NCI-H82 treated with DMSO at 0.1 percent for 48 hours (cell line): ENCODE measurements at regions not wholly inside any gene's neighbourhood (a gene's known extent, or its start where the extent isn't known, plus 50 kb on each side); places are given as distances from the start of the nearest gene placed in this dataset.
A peak's percentile ranks its signal among the peaks of the same experiment; 100 is the strongest.

Experiments used
- DNase-seq: peaks from one replicate; lab custom pipeline; 2025; ENCODE audit not compliant: unreplicated experiment; lab: John Stamatoyannopoulos, UW

DNA sequence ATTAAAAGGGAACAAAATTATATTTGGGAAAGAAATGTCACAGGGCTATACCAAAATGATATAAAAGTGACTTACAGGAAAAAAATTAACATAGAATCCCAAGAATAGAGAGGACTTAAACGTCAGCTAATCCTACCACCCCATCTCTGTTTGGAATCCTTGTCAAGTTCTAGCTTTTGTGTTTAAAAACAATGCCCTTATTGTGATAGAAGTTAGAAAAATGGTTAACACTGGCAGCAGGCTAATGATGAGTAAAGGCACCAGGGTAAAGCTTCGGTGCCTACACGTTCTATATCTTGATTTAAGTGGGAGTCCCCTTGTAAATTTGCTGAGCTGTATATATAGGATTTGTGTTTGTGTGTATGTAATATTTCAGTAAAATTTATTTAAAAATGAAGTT, 453.3 kb upstream of the TENM4 start:
- DNase-seq: no peak

DNA sequence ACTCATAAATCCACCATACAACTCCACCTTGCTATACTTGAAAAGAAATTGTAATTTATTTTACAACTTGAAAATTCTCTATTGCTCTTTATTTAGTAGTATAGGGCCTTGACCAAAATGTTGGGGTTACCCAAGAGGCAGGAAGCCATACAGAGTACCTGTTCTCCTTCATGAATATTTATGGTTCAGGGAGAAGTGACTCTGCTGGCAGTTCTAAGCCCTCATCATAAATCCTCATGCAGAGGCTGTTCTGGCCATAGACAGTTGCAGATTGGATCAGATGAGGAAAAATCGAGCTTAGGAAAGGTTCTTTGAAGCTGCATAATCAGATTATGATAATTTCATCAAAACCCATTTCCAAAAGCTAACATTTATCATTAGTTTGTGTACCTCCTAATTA, 449.4 kb upstream of the TENM4 start:
- peak; percentile 27 for DNase-seq

DNA sequence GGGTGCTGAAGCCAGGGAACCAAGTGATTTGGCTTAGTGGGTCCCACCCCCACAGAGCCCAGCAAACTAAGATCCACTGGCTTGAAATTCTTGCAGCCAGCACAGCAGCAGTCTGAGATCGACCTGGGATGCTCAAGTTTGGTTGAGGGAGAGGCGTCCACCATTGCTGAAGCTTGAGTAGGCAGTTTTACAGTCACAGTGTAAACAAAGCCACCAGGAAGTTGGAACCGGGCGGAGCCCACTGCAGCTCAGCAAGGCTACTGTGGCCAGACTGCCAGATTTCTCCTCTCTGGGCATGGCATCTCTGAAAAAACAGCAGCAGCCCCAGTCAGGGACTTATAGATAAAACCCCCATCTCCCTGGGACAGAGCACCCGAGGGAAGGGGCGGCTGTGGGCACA, 424.1 kb upstream of the TENM4 start:
- no peak for DNase-seq

DNA sequence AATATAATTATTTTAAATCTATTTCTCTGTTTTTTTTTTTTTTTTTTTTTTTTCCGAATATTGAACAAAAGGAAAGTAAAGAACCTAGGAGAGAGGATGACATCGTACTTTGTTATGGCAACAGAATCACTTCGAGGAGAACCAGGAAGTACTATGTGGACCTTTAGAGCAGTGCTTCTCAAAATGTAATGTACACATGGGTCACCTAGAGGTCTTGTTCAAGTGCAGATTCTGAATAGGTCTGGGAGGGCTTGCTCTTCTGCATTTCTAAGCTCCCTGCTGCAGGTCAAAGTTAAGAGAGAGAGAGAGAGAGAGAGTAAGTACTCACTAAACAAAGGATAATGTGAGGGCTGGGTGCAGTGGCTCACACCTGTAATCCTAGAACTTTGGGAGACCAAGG, 419.5 kb upstream of the TENM4 start:
- no peak for DNase-seq

DNA sequence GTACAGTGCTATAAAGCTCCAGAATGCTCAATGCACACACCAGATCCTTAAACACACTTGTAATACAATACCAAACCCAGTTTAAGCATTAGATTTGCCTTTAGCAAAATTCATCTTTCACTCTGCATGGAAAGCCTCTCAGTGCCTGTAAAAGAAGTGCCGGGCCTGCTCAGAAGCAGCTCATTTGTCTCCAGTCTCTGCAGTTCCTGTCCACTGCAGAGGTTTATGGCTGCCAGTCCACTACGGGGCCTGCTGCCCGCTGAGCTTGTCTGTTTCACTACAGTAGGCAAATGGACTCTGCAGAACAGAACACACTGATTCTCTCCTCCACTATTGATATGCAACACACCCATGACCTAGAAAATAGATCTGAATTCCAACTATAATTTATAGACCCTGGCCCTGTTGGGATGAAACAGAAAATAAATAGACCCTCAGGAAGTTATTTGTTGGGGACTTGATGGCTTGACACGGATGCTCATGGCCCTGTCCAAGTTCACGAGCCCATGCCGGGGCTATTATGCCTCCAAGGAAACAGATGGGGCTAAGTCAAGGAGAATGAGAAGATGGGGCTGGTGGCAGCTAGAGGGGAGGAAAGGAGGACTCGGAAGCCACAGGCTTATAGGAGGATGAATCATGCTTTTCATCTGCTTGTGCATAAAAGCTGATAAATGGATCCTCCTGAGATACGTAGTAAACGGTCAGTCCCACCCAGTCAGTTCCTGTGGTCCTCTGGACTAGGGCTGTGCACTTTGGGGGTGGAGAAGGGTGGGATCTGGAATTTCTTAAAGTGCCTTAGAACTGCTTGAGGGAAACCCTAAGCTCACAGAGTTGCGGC, 416.8 kb upstream of the TENM4 start:
- DNase-seq: no peak

DNA sequence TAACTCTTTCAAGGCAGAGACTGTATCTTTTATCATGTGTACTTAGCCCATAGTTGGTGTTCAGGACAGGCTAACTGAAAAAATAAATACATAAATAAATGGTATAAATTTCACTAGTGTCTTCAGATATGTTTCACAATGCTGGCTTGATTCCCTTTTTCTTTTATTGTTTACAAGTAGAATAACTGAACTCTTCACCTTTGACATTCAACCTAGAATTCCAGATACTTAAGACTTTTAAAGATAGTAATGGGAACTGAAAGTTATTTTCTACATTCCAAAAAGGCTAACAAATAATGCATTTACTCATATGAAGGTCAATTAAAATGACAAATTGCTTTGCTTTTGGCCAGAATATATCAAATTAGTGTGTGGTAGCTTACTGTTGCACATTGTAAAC, 411.3 kb upstream of the TENM4 start:
- DNase-seq: no peak

DNA sequence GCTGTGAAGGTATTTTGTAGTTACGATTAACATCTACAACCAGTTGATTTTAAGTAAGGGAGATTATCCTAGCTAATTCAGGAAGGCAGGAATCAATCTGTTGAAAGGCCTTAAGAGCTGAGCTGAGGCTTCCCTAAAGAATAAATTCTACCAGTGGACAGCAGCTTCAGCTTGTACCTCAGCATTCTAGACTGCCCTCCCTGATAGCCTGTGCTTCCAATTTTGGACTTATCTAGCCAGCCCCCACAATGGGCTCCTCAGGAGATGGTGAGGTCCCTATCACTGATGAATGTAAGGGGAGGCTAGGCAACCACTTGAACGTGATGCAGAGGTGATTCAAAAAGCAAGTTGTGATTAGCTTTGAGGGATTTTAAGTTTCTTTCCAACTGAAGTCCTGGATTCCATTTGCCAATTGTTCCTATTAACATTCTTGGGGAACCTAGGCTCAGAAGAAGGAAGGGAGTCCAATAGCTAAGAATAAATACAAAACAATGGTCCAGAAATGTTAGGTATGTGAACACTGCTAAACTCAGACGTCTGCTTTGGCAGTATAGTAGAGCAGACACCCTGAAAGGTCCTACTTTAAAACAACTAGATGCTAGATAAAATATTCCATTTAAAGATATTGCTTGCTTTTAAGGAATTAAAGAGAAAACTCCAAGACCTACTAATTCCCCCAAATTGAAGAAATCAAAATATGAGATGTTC, 404.3 kb upstream of the TENM4 start:
- no peak for DNase-seq

DNA sequence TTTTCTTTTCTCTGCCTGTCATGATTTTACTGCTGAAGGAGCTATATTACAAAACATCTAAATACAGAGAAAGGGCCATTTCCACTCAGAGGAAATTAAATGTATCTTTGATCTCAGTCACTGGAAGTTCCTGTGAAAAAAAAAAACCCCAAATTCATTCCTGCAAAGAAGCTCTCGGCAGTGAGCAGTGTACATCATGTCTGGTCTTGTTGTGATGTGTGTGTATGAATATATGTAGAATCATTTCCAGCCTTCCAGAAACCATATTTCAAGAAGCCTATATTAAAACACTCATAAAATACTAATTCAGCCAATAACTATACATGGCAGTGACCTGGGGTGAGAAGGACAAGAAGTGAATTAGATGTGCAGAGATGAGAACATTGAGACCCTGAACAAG, 393.2 kb upstream of the TENM4 start:
- DNase-seq: no peak

DNA sequence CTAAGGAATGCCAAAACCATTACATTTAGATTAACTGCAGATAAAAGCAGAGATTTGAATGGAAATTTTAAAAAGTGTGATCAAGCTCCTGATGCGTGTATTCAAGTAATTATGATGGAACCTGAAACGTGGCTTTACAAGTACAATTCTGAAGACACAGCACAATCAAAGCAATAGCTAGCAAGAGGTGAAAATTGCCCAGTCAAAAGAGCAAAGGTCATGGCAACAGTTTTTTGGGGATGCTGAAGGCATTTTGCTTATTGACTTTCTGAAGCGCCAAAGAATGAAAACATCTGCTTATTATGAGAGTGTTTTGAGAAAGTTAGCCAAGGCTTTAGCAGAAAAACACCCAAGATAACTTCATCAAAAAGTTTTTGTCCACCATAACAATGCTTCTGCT, 389.6 kb upstream of the TENM4 start:
- DNase-seq: no peak

DNA sequence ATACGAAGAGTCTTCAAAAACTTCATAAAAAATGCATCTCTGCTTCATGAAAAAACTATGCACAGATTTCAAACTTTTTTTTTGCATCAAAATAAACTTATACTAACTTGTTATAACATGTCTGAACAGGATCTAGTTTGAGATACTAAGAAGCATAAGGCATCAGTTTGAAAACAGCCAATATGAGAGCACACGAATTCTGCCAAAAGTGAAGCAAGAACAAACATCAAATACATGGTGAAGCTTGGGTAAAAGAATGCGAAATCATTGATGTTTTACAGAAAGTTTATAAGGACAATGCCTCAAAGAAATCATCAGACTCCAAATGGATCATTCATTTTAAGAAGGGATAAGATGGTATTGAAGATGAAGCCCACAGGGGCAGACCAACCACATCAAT, 389.1 kb upstream of the TENM4 start:
- no peak for DNase-seq

DNA sequence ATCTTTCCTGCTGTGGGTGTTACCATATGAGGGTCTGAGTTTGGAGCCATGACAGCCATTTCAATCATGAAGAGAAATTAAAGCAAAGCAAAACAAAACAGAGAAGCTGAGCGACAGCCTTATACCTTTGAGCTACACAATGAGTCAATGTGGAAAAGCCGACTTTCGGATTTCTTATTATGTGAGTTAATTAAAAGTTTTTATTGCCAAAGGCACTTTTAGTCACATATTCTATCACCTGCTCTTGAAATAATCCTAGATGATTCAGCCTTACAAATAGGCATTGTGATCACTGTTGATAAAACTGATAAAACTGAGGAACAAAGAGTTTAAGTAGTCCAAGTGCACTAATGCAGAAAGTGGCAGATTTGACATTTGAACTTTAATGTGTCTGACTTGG, 381.9 kb upstream of the TENM4 start:
- no peak for DNase-seq

DNA sequence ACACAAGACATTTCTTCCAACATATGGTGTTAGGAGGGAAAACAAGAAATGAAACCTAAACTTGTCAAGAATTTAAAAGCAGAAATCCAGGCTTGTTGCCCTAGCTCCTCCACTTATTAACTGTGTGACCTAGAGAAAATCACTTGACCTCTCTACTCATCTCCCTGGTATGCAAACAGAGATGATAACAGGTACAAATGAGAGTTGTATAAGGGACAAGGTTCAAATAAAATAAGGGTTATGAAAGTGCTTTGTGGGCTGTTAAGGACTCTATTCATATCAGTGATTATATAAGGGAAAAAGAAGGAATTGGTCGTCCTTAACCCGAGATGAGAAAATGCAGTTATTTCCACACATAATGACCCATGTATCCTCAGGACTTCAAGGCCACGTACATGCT, 372.7 kb upstream of the TENM4 start:
- DNase-seq: no peak

DNA sequence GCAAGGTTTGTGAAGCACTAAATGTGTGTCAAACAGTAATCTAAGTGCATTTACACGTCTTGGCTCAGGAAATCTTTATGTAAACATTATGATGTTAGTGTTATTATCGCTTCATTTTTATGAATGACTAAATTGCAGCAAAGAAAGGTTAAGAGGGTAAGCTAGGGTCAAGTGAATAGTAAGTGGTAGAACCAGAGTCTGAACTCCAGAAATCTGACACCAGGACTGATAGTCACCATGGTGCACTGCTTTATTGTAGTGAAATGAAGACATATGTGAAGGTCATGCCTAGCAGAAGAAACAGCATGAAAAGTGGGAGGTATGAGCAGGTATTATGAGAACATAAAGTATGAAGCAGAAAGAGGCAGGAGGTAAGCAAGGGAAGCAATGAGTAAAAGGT, 368.7 kb upstream of the TENM4 start:
- DNase-seq: no peak

DNA sequence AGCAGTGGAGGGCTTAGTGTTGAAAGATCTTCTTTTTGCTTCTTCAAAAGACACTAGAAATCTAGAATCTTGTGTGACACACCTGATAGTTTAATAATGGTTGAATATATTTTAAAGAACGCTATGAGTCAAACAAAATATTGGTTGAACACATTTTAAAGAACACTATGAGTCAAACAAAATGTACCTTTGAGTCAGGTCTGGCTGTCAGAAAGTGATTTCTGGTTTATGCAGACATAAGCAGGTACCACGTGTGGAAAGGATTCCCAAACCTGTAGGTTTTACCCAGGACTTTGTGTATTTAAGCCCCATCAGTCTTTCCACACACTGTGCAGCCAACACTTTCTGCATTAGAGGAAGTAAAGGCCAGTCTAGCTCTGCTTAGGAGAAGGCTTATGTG, 366.7 kb upstream of the TENM4 start:
- no peak for DNase-seq

DNA sequence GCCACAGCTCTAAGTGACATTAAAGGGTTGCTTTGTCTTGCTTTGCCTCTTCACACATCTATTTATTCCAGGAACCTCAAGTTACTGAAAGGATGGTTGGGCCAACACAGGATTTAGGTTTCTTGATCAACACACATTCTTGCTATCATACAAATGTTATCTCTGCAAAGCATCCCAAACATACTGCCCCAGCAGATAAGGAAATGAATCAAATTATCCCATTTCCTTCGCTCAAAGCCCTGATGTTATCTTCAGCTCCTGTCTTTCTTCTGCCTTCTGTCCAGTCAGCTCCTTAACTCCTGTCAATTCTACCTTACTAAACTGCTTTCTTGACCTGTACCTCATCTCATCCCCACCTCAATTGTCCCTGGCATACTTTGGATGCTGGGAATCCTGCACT, 355.9 kb upstream of the TENM4 start:
- DNase-seq: no peak

DNA sequence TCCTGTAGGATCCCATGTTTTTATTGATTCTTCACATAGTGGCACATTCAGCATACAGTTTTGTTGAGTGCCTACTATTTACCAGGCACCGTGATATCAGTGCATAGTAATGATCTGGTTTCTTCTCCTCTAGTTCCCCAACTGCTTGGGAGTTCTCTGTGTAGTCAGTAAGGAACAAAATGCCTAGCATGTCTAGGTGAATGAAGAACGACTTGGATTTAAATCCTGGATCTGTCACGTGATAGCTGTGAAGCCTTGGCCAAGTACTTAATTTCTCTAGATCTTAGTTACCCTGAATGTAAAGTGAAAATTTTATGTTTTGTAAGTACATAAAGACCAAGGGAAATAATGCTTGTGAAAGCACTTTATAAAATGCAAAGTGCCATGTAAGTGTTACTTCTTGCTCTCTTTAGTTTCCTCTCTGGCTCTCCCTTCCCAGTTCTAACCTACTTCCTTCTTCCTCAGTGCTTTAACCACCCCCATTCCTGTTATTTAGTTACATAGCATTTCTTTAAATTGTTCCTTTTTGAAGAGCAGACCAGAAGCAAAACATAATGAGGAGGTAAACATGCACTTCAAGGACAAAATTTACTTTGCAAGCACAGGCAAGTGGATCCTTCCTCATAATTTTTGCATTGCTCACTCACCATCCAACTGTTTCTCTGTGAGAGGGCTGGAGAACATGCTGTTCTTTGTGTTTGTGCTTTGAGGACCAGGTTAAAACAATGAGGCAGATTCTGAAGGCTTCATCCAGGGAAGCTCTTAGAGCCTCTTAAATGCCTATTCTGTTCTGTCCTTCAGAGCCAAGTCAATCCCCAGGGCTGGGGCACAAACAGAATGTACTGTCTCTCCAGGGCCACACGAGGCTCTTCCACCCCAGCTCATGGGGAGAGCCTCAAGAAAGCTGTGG, 353.9 kb upstream of the TENM4 start:
- no peak for DNase-seq

DNA sequence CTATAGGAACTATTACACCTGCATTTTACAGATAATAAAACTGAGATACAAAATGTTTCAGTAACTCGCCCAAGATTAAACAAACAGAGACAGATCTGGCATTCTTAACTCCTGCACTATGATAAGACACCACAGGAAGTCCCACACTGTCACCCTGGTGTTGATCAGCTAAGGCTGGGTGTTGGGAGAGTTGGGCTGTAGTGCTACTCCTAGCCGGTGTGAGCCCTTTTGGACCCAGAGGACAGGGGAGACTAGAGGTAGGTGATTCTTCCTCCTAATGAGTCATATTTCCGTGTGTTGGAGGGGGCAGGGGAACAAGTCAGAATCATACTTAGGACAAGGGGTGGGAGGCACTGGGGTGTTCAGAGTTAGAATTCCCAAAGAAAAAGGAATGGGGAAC, 353.2 kb upstream of the TENM4 start:
- DNase-seq: no peak

DNA sequence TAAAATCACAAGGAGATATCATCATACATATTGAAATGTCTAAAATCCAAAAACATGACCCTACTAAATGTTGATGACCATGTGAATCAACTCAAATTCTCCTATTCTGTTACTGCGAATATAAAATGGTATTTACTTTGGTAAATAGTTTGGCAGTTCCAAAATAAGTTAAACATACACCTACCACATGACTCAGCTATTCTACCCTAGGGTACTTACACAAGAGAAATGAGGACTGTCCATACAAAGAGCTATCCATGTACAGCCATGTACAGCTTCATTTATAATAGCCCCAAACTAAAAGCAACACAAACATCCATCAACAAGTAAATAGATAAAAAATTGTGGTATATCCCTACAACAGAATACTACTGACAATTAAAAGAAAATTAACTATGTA, 346.1 kb upstream of the TENM4 start:
- DNase-seq: no peak

DNA sequence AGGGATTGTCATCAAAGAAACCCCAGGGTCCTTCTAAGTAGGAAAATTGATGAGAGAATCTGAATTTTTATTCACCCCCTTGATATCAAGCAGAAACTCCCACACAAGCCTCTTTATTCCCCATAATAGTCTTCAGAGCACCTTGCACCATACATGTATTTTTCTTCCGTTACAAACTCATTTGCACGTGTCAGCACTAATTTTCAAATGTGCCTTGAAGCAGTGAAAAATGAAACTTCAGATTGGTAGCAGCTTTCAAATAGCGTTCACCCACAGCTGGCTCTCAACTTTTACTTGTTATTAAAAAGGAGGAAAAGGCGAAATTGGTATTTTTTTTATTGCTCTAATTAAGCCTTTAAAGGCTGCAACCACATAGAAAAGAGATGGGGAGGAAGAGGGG, 343.0 kb upstream of the TENM4 start:
- DNase-seq: no peak

DNA sequence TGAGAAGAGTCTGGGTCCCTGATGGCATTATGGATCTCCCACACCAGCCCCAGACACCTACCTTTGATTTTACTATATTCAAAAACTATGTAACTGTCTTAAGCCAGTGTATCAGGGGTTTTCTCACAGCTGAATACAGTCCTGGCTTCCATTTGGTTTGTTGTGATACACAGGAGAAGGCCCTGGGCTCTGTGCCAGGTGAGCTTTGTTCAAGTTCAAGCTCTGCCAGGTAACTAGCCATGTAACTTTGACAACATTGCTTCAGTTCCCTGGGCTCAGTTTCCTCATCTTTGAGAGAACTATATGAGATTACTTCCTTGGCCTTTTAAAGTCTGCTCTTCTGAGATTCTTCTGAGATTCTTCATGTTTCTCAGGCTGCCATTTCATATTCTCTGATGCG, 327.5 kb upstream of the TENM4 start:
- DNase-seq: no peak

DNA sequence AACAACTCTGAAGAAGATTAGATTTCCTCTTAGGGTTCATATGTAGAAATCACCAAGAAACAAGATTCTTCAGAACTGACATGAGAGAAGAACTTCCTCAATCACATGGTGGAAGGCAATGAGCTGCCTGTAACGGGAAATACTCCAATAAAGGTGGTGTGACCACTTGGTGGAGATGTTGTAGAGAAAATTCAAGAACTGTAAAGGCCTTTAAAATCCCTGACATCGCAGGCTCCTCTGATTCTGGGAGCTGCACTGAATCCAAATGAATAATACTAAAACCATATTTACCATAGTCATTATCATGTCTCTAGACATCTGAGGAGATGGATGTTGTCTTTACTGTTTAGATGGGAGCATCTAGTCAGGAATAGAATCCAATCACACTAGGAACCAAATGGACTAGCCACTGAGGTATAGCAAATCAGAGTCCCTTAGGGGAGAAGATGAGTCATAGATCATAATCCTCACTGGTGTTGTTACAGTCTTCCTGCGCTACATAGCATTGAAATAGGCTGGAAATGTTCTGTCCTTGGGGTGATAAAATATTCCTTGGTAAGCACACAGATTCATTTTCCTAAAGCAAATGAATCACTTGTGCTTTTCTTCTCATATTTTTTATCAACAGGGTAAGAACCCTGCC, 321.6 kb upstream of the TENM4 start:
- no peak for DNase-seq
